Kidney epithelial cell (primary cell): ENCODE measurements at regions not wholly inside any gene's neighbourhood (a gene's known extent, or its start where the extent isn't known, plus 50 kb on each side); places are given as distances from the start of the nearest gene placed in this dataset.
"Not testable (repeated sequence)": the region's sequence is repeated elsewhere in the genome, so short reads cannot be mapped to it uniquely, and the experiment has no call there.

Source experiments
- DNase-seq: peaks from one replicate; pipeline ENCODE4 v3.0.0-alpha.2; 2010; ENCODE audit warnings: low read depth
- H3K27me3 ChIP-seq: 2 replicates; pipeline ENCODE4 v1.6.0; 2011; ENCODE audit warnings: low read length; ENCODE audit not compliant: control insufficient read depth, insufficient read depth
- H3K36me3 ChIP-seq: 2 replicates; pipeline ENCODE4 v1.5.1; 2011; ENCODE audit warnings: low read length; ENCODE audit not compliant: control insufficient read depth, insufficient read depth
- H3K4me3 ChIP-seq: 2 replicates; pipeline ENCODE4 v1.5.1; 2011; ENCODE audit warnings: low read depth, mild to moderate bottlenecking, control low read depth, low read length
- CTCF ChIP-seq: IDR thresholded peaks from 2 replicates; pipeline ENCODE4 v1.5.1; 2011; ENCODE audit warnings: mild to moderate bottlenecking, moderate library complexity, low read length, control low read depth, inconsistent platforms; ENCODE audit not compliant: insufficient read depth, poor library complexity, severe bottlenecking

- no peak for DNase-seq
- Histone ChIP-seq H3K27me3 (no peaks in the 10 kb centered on the region), H3K36me3 (no peaks in the 10 kb centered on the region), H3K4me3 (no peak overlapping the region)
- TF ChIP-seq CTCF: no peak
Measured at GRCh38 chr5:85621668-85622067, 996.1 kb upstream of the COX7C start.

- Histone ChIP-seq H3K4me3 (no peak overlapping the region), H3K36me3 (no peaks in the 10 kb centered on the region), H3K27me3 (no peaks in the 10 kb centered on the region)
- no peak for TF ChIP-seq CTCF
- DNase-seq: no peak
Measured at GRCh38 chr5:85628153-85628552, 989.6 kb upstream of the COX7C start.

- H3K4me3 ChIP-seq, DNase-seq, H3K27me3 ChIP-seq, H3K36me3 ChIP-seq: not testable (repeated sequence)
Measured at GRCh38 chr5:85638495-85639125, 979.1 kb upstream of the COX7C start.

GRCh38 chr5:85646036-85646435 lies 971.7 kb upstream of the COX7C start:
- no peak for DNase-seq
- Histone ChIP-seq H3K27me3 (no peaks in the 10 kb centered on the region), H3K4me3 (no peak overlapping the region), H3K36me3 (no peaks in the 10 kb centered on the region)
- TF ChIP-seq CTCF: no peak

GRCh38 chr5:85646641-85647040 lies 971.1 kb upstream of the COX7C start:
- Histone ChIP-seq H3K27me3 (no peaks in the 10 kb centered on the region), H3K36me3 (no peaks in the 10 kb centered on the region), H3K4me3 (no peak overlapping the region)
- no peak for TF ChIP-seq CTCF
- no peak for DNase-seq

GRCh38 chr5:85647349-85648127 lies 970.2 kb upstream of the COX7C start:
- no peak for DNase-seq
- no peak for TF ChIP-seq CTCF
- H3K27me3 ChIP-seq: no peaks in the 10 kb centered on the region
- H3K4me3 ChIP-seq: no peak overlapping the region
- no peaks in the 10 kb centered on the region for H3K36me3 ChIP-seq
